Urothelium cell line (cell line): ENCODE measurements at regions not wholly inside any gene's neighbourhood (a gene's known extent, or its start where the extent isn't known, plus 50 kb on each side); places are given as distances from the start of the nearest gene placed in this dataset.

ENCODE experiments used
- DNase-seq: peaks from one replicate; pipeline ENCODE4 v3.0.0; 2011; ENCODE audit warnings: low spot score, mixed read lengths
- FAIRE-seq: peaks from 2 replicates; lab custom pipeline; 2011; peaks lifted over from hg19 to GRCh38; lab: Jason Lieb, UNC

- FAIRE-seq (no peak), DNase-seq (no peak)
Observed at GRCh38 chr9:134558124-134558905, 83.3 kb upstream of the COL5A1 start.

GRCh38 chr9:134559013-134559412 lies 82.6 kb upstream of the COL5A1 start:
- no peak for FAIRE-seq
- DNase-seq: no peak

- DNase-seq (no peak), FAIRE-seq (no peak)
Observed at GRCh38 chr9:134560206-134560605, 81.4 kb upstream of the COL5A1 start.

GRCh38 chr9:134560654-134561053 lies 80.9 kb upstream of the COL5A1 start:
- no peak for FAIRE-seq
- DNase-seq: no peak

GRCh38 chr9:134561427-134562145 lies 80.0 kb upstream of the COL5A1 start:
- FAIRE-seq (no peak), DNase-seq (no peak)

GRCh38 chr9:134562146-134562849 lies 79.3 kb upstream of the COL5A1 start:
- DNase-seq: no peak
- FAIRE-seq: no peak

GRCh38 chr9:134563397-134563796 lies 78.2 kb upstream of the COL5A1 start:
- FAIRE-seq (no peak), DNase-seq (no peak)

- DNase-seq: no peak
- FAIRE-seq: peak; percentile 74
Observed at GRCh38 chr9:134564431-134565170, 77.0 kb upstream of the COL5A1 start.

- DNase-seq (no peak), FAIRE-seq (no peak)
Observed at GRCh38 chr9:134565316-134565915, 76.2 kb upstream of the COL5A1 start.

GRCh38 chr9:134566196-134566847 lies 75.3 kb upstream of the COL5A1 start:
- FAIRE-seq: no peak
- DNase-seq: no peak

GRCh38 chr9:134566936-134567335 lies 74.7 kb upstream of the COL5A1 start:
- peak; percentile 1 for DNase-seq
- no peak for FAIRE-seq

- FAIRE-seq (no peak), DNase-seq (peak; percentile 0)
Observed at GRCh38 chr9:134568116-134568515, 73.5 kb upstream of the COL5A1 start.

- no peak for FAIRE-seq
- DNase-seq: no peak
Observed at GRCh38 chr9:134568811-134569210, 72.8 kb upstream of the COL5A1 start.

GRCh38 chr9:134569626-134570025 lies 72.0 kb upstream of the COL5A1 start:
- DNase-seq (no peak), FAIRE-seq (no peak)

- DNase-seq (no peak), FAIRE-seq (peak; percentile 5)
Observed at GRCh38 chr9:134570151-134570621, 71.4 kb upstream of the COL5A1 start.

GRCh38 chr9:134570711-134571325 lies 70.8 kb upstream of the COL5A1 start:
- DNase-seq (no peak), FAIRE-seq (no peak)

GRCh38 chr9:134571326-134571931 lies 70.2 kb upstream of the COL5A1 start:
- DNase-seq: no peak
- no peak for FAIRE-seq

- FAIRE-seq: no peak
- no peak for DNase-seq
Observed at GRCh38 chr9:134571946-134572917, 69.4 kb upstream of the COL5A1 start.
